SW480 (cell line): ENCODE measurements at regions not wholly inside any gene's neighbourhood (a gene's known extent, or its start where the extent isn't known, plus 50 kb on each side); places are given as distances from the start of the nearest gene placed in this dataset.
A peak's percentile ranks its signal among the peaks of the same experiment; 100 is the strongest.

Experiments used
- DNase-seq: peaks from one replicate; pipeline ENCODE4 v3.0.0-alpha.2; 2016; ENCODE audit warnings: low spot score

DNA sequence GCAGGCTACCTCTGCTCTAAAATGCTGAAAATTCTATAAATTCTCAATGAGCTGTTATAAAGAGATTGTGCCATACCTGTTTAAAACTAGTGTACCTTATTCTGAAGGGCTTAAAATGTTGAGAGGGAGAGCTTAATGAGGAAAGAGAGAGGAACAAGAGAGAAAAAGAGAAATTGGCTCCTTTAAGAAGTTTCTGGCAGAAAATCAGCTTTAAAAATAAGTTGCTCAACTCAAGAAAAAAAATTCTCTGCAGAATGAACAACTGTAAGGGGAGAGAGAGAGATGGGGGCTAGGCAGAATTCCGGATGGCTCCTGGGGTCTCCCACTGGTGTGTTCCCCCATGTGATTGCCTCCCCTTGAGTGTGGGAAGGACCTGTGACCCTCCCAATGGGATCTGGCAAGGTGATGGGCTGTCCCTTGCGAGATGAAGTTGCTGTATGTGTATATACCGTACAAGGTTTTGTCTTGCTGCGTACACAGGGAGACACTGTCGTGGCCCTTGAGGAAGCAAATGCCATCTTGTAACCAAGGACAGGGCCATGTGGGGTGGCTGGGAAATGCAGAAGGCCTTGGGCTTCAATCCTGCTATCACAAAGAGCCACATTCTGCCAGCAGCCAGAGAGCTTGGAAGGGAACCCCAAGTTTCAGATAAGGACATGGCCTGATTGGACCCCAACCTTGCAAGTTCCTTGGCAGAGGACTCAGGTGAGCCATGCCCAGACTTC lies 64.3 kb upstream of the S1PR3 start:
- DNase-seq, result no peak

- DNase-seq, result no peak
These were observed 63.8 kb upstream of the S1PR3 start for GRCh38 chr9:88927510-88927909.

DNA sequence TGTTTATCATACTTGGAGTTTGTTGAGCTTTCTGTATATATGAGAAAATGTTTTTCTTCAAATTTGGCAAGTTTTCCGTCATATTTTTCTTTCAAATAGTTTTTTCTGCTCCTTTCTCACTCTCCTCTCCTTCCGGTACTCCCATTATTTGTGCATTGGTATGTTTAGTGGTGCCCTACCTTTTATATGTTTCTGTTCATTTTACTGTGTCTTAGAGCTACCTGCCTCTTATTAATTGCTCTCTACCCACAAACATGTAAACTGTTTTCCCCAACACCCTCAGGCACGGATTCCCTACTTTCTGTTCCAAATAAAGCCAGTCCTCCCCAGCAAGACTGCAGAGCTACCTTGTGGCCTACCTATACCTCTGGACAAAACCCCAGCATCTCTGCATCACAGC lies 60.6 kb upstream of the S1PR3 start:
- DNase-seq, result no peak

DNA sequence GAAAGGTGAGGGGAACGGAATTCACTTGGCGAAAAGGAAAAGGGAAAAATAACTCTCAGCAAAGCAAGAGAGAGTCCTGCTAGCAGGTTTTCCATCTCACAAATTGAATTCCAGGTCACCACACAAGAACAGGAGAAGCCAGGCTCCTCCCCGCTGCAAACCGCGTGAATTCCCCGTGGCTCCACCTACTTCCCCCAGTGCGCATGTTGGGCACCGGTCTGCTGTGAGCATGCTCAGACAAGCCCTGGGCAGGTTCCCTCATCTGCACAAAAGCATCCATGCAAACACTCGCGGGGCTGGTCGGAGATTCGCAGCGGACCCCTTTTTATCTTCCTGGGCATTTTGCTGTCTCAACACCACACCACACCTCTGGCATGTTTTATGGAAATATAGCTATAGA lies 58.5 kb upstream of the S1PR3 start:
- DNase-seq, result peak; percentile 36

DNA sequence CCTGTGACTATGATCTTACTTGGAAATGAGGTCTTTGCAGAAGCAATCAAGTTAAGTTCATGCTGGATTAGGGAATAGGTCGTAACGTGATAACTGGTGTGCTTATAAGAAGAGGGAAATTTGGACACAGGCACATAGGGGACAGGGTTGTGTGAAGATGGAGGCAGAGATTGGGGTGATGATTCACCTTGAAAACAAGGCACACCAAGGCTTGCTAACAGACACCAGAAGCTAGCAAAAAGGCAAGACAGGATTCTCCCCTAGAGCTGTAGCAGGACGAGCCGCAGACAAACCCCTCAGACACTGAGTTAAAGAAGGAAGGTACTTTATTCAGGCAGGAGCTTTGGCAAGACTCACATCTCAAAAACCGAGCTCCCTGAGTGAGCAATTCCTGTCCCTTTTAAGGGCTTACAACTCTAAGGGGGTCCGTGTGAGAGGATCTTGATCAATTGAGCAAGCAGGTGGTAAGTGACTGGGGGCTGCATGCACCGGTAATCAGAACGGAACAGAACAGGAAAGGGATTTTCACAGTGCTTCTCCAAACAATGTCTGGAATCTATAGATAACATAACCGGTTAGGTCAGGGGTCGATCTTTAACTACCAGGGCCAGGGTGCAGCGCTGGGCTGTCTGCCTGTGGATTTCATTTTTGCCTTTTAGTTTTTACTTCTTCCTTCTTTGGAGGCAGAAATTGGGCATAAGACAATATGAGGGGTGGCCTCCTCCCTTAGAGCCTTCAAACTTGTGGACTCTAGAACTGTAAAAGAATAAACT lies 57.5 kb upstream of the S1PR3 start:
- DNase-seq, result no peak

- no peak for DNase-seq
These were observed 56.3 kb upstream of the S1PR3 start for GRCh38 chr9:88934876-88935535.

GRCh38 chr9:88936132-88936531 lies 55.1 kb upstream of the S1PR3 start:
- no peak for DNase-seq

DNA sequence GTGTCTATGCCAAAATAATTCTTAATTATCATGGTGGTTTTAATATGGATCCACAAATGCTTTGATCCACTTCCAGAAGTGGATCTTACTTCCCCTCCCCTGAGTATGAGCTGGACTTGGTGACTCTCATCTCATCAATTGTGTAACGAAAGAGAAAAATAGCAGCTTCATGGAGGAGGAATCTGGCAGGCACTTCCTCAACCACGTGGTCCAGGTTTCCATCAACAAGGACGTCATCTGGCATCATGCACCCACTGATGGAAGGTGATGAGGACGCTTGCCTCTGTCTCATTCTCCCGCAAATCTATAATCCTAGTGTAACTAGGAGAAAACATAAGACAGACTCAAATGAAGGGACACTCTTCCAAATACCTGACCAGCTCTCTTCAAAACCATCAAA lies 54.6 kb upstream of the S1PR3 start:
- no peak for DNase-seq

- DNase-seq, result no peak
These were observed 54.0 kb upstream of the S1PR3 start for GRCh38 chr9:88937248-88937647.

DNA sequence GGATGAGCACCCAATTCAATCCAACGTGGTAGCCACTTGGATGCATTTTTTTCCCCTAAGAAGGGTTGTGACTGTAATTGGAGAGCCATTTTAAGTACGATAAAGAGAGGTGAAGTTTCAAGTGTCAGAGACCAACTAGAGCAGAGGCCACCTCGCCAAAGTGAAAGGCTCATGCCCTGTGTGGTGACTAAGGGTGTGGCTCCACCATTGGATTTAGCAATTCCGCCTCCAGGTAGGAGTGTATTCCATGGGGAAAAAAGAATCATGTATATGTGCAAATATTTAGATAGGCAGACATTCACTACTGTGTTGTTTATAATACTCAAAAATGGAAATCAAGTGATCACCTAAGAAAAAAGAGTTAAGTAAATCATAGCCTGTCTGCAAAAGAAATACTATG lies 53.1 kb upstream of the S1PR3 start:
- no peak for DNase-seq
